Tibial artery (tissue), 4 donors: ENCODE measurements at regions not wholly inside any gene's neighbourhood (a gene's known extent, or its start where the extent isn't known, plus 50 kb on each side); places are given as distances from the start of the nearest gene placed in this dataset.

Source experiments
- DNase-seq, 2 donors: peaks; one replicate each; pipeline ENCODE4 v3.0.0-alpha.2; 2019
- H3K27ac ChIP-seq, 2 donors: fragments of 200-600 bp; sonication (generic) in 1 of 2; 1 replicate in 1 of 2; 2 replicates in 1 of 2; pipeline ENCODE4 v1.5.1; 2018 to 2019; ENCODE audit warnings: mild to moderate bottlenecking in 1 of 2
- H3K27me3 ChIP-seq, 2 donors: fragments of 200-600 bp; sonication (generic) in 1 of 2; one replicate each; pipeline versions ENCODE4 v1.5.1 to v1.6.0; 2016 to 2019
- H3K36me3 ChIP-seq, 3 donors: fragments of 200-600 bp; sonication (generic) in 2 of 3; one replicate each; pipeline ENCODE4 v1.5.1; 2016 to 2019; ENCODE audit warnings: mild to moderate bottlenecking in 2 of 3
- H3K4me1 ChIP-seq, 4 donors: fragments of 200-600 bp; sonication (generic) in 2 of 4; 1 replicate in 3 of 4; 2 replicates in 1 of 4; pipeline ENCODE4 v1.5.1; 2016 to 2019
- H3K4me3 ChIP-seq, 2 donors: fragments of 200-600 bp; sonication (generic) in 1 of 2; 1 replicate in 1 of 2; 2 replicates in 1 of 2; pipeline ENCODE4 v1.5.1; 2018 to 2019; ENCODE audit warnings: mild to moderate bottlenecking in 2 of 2
- H3K9me3 ChIP-seq, 3 donors: fragments of 200-600 bp; sonication (generic) in 1 of 3; one replicate each; pipeline ENCODE4 v1.5.1; 2016 to 2019
- CTCF ChIP-seq, 2 experiments: fragments of 200-600 bp in 1 of 2; fragments of 450-650 bp in 1 of 2; IDR thresholded peaks; one replicate each; pipeline ENCODE4 v1.5.1; 2017 to 2019; ENCODE audit warnings: antibody characterized with exemption in 2 of 2, mild to moderate bottlenecking in 1 of 2, moderate library complexity in 1 of 2
- intact Hi-C: fragments of 100-400 bp; cut with DNase I; formaldehyde crosslinking; loops from one replicate; pipeline ENCODE4 v1.15.0; 2023; ENCODE audit warnings: low total_unique reads

- Histone ChIP-seq H3K4me3 (no peak overlapping the region), H3K9me3 (no peaks in the 10 kb centered on the region), H3K36me3 (no peaks in the 10 kb centered on the region), H3K27ac (no peak overlapping the region), H3K27me3 (no peaks in the 10 kb centered on the region), H3K4me1 (no peaks in the 10 kb centered on the region)
- intact Hi-C loops, result no loop called here
- no peak for DNase-seq
- no peak for TF ChIP-seq CTCF (IDR thresholded peaks at IDR 0.05)
Measured at GRCh38 chr16:5381481-5381880, 283.9 kb upstream of the EEF2KMT start.

- no peak for DNase-seq
- H3K27me3 ChIP-seq, result no peaks in the 10 kb centered on the region
- no peaks in the 10 kb centered on the region for H3K4me1 ChIP-seq
- H3K9me3 ChIP-seq, result no peaks in the 10 kb centered on the region
- no peaks in the 10 kb centered on the region for H3K36me3 ChIP-seq
- TF ChIP-seq CTCF (IDR thresholded peaks at IDR 0.05), result no peak
- H3K4me3 ChIP-seq, result no peak overlapping the region
- intact Hi-C loops, result no loop called here
- no peak overlapping the region for H3K27ac ChIP-seq
Measured at GRCh38 chr16:5379954-5380353, 282.4 kb upstream of the EEF2KMT start.

- Histone ChIP-seq H3K27ac (no peak overlapping the region), H3K27me3 (no peaks in the 10 kb centered on the region), H3K4me3 (no peak overlapping the region), H3K9me3 (no peaks in the 10 kb centered on the region), H3K4me1 (no peaks in the 10 kb centered on the region), H3K36me3 (no peaks in the 10 kb centered on the region)
- no peak for TF ChIP-seq CTCF (IDR thresholded peaks at IDR 0.05)
- DNase-seq, result no peak
- intact Hi-C loops, result no loop called here
Measured at GRCh38 chr16:5378531-5378930, 280.9 kb upstream of the EEF2KMT start.

GRCh38 chr16:5377280-5377898 is 279.8 kb upstream of the EEF2KMT start:
- no peak overlapping the region for H3K4me3 ChIP-seq
- DNase-seq, result no peak
- TF ChIP-seq CTCF (IDR thresholded peaks at IDR 0.05), result no peak
- no peaks in the 10 kb centered on the region for H3K27me3 ChIP-seq
- H3K36me3 ChIP-seq, result no peaks in the 10 kb centered on the region
- H3K4me1 ChIP-seq, result no peaks in the 10 kb centered on the region
- no peaks in the 10 kb centered on the region for H3K9me3 ChIP-seq
- H3K27ac ChIP-seq, result no peak overlapping the region
- intact Hi-C loops, result no loop called here

GRCh38 chr16:5374184-5374583 is 276.6 kb upstream of the EEF2KMT start:
- DNase-seq, result no peak
- no peaks in the 10 kb centered on the region for H3K4me1 ChIP-seq
- H3K9me3 ChIP-seq, result no peaks in the 10 kb centered on the region
- TF ChIP-seq CTCF (IDR thresholded peaks at IDR 0.05), result no peak
- no peak overlapping the region for H3K27ac ChIP-seq
- no peaks in the 10 kb centered on the region for H3K36me3 ChIP-seq
- H3K4me3 ChIP-seq, result no peak overlapping the region
- H3K27me3 ChIP-seq, result no peaks in the 10 kb centered on the region
- intact Hi-C loops, result no loop called here

GRCh38 chr16:5367951-5368350 is 270.4 kb upstream of the EEF2KMT start:
- H3K4me1 ChIP-seq, result peaks cover 0 to 5% (median 0%) of the 10 kb centered on the region in 4 donors
- no peak for TF ChIP-seq CTCF (IDR thresholded peaks at IDR 0.05)
- H3K27me3 ChIP-seq, result no peaks in the 10 kb centered on the region
- no peak for DNase-seq
- intact Hi-C loops, result no loop called here
- no peak overlapping the region for H3K27ac ChIP-seq
- no peak overlapping the region for H3K4me3 ChIP-seq
- H3K9me3 ChIP-seq, result no peaks in the 10 kb centered on the region
- H3K36me3 ChIP-seq, result no peaks in the 10 kb centered on the region
